C4-2B (cell line): ENCODE measurements at regions not wholly inside any gene's neighbourhood (a gene's known extent, or its start where the extent isn't known, plus 50 kb on each side); places are given as distances from the start of the nearest gene placed in this dataset.

Experiments used
- ZFX ChIP-seq: fragments of 450-650 bp; IDR thresholded peaks from 2 replicates; pipeline ENCODE4 v1.6.1; 2017
- TF ChIP-seq, protein P1 (sequence below): fragments of 450-650 bp; conservative IDR thresholded peaks from 2 replicates; pipeline ENCODE4 v1.5.1; 2017; ENCODE audit warnings: mild to moderate bottlenecking

DNA sequence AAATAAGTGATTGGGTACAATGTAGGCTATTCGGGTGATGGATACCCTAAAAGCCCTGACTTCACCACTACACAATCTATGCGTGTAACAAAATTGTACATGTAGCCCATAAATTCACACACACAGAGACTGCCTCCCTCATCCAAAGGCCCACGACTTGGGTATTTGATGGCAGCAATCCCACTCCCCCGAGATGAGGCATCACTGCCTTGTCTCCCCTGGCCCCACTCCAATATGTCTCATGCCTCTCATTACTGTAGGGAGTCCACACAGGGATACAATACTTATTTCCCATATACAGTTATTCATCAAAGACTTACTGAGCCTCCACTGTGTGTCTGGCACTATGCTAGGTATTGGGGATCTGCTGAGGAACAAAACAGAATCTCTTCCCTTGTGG is 192.6 kb downstream of the CBLN1 start:
- TF ChIP-seq, protein P1, sequence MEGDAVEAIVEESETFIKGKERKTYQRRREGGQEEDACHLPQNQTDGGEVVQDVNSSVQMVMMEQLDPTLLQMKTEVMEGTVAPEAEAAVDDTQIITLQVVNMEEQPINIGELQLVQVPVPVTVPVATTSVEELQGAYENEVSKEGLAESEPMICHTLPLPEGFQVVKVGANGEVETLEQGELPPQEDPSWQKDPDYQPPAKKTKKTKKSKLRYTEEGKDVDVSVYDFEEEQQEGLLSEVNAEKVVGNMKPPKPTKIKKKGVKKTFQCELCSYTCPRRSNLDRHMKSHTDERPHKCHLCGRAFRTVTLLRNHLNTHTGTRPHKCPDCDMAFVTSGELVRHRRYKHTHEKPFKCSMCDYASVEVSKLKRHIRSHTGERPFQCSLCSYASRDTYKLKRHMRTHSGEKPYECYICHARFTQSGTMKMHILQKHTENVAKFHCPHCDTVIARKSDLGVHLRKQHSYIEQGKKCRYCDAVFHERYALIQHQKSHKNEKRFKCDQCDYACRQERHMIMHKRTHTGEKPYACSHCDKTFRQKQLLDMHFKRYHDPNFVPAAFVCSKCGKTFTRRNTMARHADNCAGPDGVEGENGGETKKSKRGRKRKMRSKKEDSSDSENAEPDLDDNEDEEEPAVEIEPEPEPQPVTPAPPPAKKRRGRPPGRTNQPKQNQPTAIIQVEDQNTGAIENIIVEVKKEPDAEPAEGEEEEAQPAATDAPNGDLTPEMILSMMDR: no peak
- no peak for TF ChIP-seq ZFX
